ENCODE measurements at regions not wholly inside any gene's neighbourhood (a gene's known extent, or its start where the extent isn't known, plus 50 kb on each side); places are given as distances from the start of the nearest gene placed in this dataset.

- TF ChIP-seq CTCF (optimal IDR thresholded peaks at IDR 0.05 in 1 of 3, IDR thresholded peaks at IDR 0.05 in 1 of 3, conservative IDR thresholded peaks at IDR 0.05 in 1 of 3; ENCODE audit: extremely low read depth in 1 of 3, insufficient read depth in 2 of 3, low read length in 3 of 3) = no peak
- TF ChIP-seq EZH2 (IDR thresholded peaks at IDR 0.05; ENCODE audit: low read length) = no peak
Observed at GRCh38 chr2:234885118-234885517, 66.7 kb upstream of the SH3BP4 start.

Data from keratinocyte (primary cell).